ENCODE measurements at regions not wholly inside any gene's neighbourhood (a gene's known extent, or its start where the extent isn't known, plus 50 kb on each side); places are given as distances from the start of the nearest gene placed in this dataset.
A peak's percentile ranks its signal among the peaks of the same experiment; 100 is the strongest.

- no peaks in the 10 kb centered on the region for H3K27me3 ChIP-seq (ENCODE audit: control insufficient read depth, insufficient read depth, low read length)
- no peak for FAIRE-seq
- no peak for TF ChIP-seq CTCF (IDR thresholded peaks at IDR 0.05; ENCODE audit: borderline replicate concordance, extremely low read depth, insufficient read depth)
- peak in 2 of 5 donors; percentile 36 to 46 for DNase-seq
- H3K9me3 ChIP-seq (ENCODE audit: control insufficient read depth in 2 of 3, insufficient read depth in 1 of 3, low read length in 3 of 3), result no peaks in the 10 kb centered on the region
- intact Hi-C loops (cut with DNase I), result no loop called here
- no peak overlapping the region for H3K4me3 ChIP-seq (ENCODE audit: low read length in 3 of 3)
- H3K27ac ChIP-seq (ENCODE audit: low read depth in 2 of 2, low read length in 2 of 2), result no peak overlapping the region
- H3K36me3 ChIP-seq (ENCODE audit: control insufficient read depth in 2 of 3, insufficient read depth in 3 of 3, low read length in 3 of 3), result no peaks in the 10 kb centered on the region
- no peaks in the 10 kb centered on the region for H3K4me1 ChIP-seq (ENCODE audit: control insufficient read depth in 2 of 3, insufficient read depth in 2 of 3, low read depth in 1 of 3, low read length in 3 of 3)
- H3K9ac ChIP-seq (ENCODE audit: low read length in 3 of 3), result no peak overlapping the region
Observed at GRCh38 chr1:118485757-118486156, 300.7 kb upstream of the SPAG17 start.

- Histone ChIP-seq H3K27me3 (ENCODE audit: control insufficient read depth, insufficient read depth, low read length) (no peaks in the 10 kb centered on the region), H3K9me3 (ENCODE audit: control insufficient read depth in 2 of 3, insufficient read depth in 1 of 3, low read length in 3 of 3) (no peaks in the 10 kb centered on the region), H3K4me1 (ENCODE audit: control insufficient read depth in 2 of 3, insufficient read depth in 2 of 3, low read depth in 1 of 3, low read length in 3 of 3) (no peaks in the 10 kb centered on the region), H3K4me3 (ENCODE audit: low read length in 3 of 3) (no peak overlapping the region), H3K36me3 (ENCODE audit: control insufficient read depth in 2 of 3, insufficient read depth in 3 of 3, low read length in 3 of 3) (no peaks in the 10 kb centered on the region), H3K9ac (ENCODE audit: low read length in 3 of 3) (no peak overlapping the region), H3K27ac (ENCODE audit: low read depth in 2 of 2, low read length in 2 of 2) (no peak overlapping the region)
- no peak for TF ChIP-seq CTCF (IDR thresholded peaks at IDR 0.05; ENCODE audit: borderline replicate concordance, extremely low read depth, insufficient read depth)
- intact Hi-C loops (cut with DNase I), result no loop called here
- DNase-seq (no peak), FAIRE-seq (no peak)
Observed at GRCh38 chr1:118484893-118485292, 299.9 kb upstream of the SPAG17 start.

- Histone ChIP-seq H3K9ac (ENCODE audit: low read length in 3 of 3) (no peak overlapping the region), H3K4me3 (ENCODE audit: low read length in 3 of 3) (no peak overlapping the region), H3K9me3 (ENCODE audit: control insufficient read depth in 2 of 3, insufficient read depth in 1 of 3, low read length in 3 of 3) (no peaks in the 10 kb centered on the region), H3K27ac (ENCODE audit: low read depth in 2 of 2, low read length in 2 of 2) (no peak overlapping the region), H3K27me3 (ENCODE audit: control insufficient read depth, insufficient read depth, low read length) (no peaks in the 10 kb centered on the region), H3K4me1 (ENCODE audit: control insufficient read depth in 2 of 3, insufficient read depth in 2 of 3, low read depth in 1 of 3, low read length in 3 of 3) (no peaks in the 10 kb centered on the region), H3K36me3 (ENCODE audit: control insufficient read depth in 2 of 3, insufficient read depth in 3 of 3, low read length in 3 of 3) (no peaks in the 10 kb centered on the region)
- DNase-seq (no peak), FAIRE-seq (no peak)
- intact Hi-C loops (cut with DNase I), result no loop called here
- TF ChIP-seq CTCF (IDR thresholded peaks at IDR 0.05; ENCODE audit: borderline replicate concordance, extremely low read depth, insufficient read depth), result no peak
Observed at GRCh38 chr1:118483245-118484006, 298.4 kb upstream of the SPAG17 start.

- no peak overlapping the region for H3K4me3 ChIP-seq (ENCODE audit: low read length in 3 of 3)
- intact Hi-C loops (cut with DNase I), result no loop called here
- no peaks in the 10 kb centered on the region for H3K9me3 ChIP-seq (ENCODE audit: control insufficient read depth in 2 of 3, insufficient read depth in 1 of 3, low read length in 3 of 3)
- no peaks in the 10 kb centered on the region for H3K4me1 ChIP-seq (ENCODE audit: control insufficient read depth in 2 of 3, insufficient read depth in 2 of 3, low read depth in 1 of 3, low read length in 3 of 3)
- no peak for FAIRE-seq
- H3K27me3 ChIP-seq (ENCODE audit: control insufficient read depth, insufficient read depth, low read length), result no peaks in the 10 kb centered on the region
- no peak for TF ChIP-seq CTCF (IDR thresholded peaks at IDR 0.05; ENCODE audit: borderline replicate concordance, extremely low read depth, insufficient read depth)
- H3K27ac ChIP-seq (ENCODE audit: low read depth in 2 of 2, low read length in 2 of 2), result no peak overlapping the region
- no peak for DNase-seq
- no peaks in the 10 kb centered on the region for H3K36me3 ChIP-seq (ENCODE audit: control insufficient read depth in 2 of 3, insufficient read depth in 3 of 3, low read length in 3 of 3)
- H3K9ac ChIP-seq (ENCODE audit: low read length in 3 of 3), result no peak overlapping the region
Observed at GRCh38 chr1:118481126-118481525, 296.1 kb upstream of the SPAG17 start.

All from kidney (tissue), 13 donors.